Stimulated activated CD8-positive, alpha-beta memory T cell treated with anti-CD3 and anti-CD28 coated beads, Interleukin-15, amount 100 ng/mL, for 1 hour (primary cell): ENCODE measurements at regions not wholly inside any gene's neighbourhood (a gene's known extent, or its start where the extent isn't known, plus 50 kb on each side); places are given as distances from the start of the nearest gene placed in this dataset.
A peak's percentile ranks its signal among the peaks of the same experiment; 100 is the strongest.
"Not testable (repeated sequence)": the region's sequence is repeated elsewhere in the genome, so short reads cannot be mapped to it uniquely, and the experiment has no call there.

Experiments used
- DNase-seq: peaks from one replicate; pipeline ENCODE4 v3.0.0-alpha.2; 2020; ENCODE audit warnings: low read depth

DNA sequence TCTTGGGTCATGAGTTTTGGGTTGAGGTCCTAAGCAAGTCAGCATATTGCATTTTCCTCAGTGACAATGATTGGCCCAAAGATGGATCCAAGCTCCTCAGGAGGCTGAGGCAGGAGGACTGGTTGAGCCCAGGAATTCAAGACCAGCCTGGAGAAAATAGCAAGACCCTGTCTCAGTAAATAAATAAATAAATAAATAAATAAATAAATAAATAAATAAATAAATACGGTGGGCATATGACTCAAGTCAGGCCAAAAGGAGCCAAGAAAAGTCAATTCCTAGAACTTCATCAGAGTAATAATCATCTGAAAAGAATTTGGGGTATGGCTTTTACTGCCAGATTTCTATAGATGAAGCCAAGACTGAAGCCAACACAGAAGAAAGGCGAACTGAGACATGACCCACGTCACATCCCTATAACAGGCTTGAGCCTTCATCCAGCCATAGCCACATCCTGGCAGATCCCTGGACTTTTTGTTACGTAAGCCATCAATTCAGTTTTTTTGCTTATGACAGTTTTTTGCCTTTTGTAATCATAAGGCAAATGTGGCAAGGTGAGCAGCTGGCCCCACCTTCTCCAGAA lies 88.5 kb upstream of the NFASC start:
- no peak for DNase-seq

DNA sequence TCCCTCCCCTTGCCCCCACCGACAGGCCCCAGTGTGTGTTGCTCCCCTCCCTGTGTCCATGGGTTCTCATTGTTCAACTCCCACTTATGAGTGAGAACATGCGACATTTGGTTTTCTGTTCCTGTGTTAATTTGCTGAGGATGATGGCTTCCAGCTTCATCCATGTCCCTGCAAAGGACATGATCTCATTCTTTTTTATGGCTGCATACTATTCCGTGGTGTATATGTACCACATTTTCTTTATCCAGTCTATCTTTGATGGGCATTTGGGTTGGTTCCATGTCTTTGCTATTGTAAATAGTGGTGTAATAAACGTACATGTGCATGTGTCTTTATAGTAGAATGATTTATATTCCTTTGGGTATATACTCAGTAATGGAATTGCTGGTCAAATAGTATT lies 85.6 kb upstream of the NFASC start:
- DNase-seq: not testable (repeated sequence)

DNA sequence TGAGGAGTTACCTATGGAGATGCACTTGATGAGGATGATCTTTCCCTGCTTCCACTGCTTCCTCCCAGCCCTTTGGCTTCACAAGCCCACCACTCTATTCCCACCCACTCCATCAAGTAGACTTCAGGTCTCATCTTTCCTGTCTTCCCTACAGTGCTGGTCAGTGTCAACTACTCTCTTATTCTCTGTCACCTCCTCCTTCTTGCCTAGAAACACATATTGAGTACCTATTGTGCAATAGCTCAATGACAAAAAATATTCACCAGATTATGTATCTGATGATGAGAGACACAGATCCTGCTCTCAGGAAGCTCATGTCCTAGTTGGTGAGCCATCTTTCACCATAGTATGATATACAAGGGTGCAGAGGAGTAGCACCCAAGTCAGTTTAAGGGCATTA lies 82.2 kb upstream of the NFASC start:
- no peak for DNase-seq

DNA sequence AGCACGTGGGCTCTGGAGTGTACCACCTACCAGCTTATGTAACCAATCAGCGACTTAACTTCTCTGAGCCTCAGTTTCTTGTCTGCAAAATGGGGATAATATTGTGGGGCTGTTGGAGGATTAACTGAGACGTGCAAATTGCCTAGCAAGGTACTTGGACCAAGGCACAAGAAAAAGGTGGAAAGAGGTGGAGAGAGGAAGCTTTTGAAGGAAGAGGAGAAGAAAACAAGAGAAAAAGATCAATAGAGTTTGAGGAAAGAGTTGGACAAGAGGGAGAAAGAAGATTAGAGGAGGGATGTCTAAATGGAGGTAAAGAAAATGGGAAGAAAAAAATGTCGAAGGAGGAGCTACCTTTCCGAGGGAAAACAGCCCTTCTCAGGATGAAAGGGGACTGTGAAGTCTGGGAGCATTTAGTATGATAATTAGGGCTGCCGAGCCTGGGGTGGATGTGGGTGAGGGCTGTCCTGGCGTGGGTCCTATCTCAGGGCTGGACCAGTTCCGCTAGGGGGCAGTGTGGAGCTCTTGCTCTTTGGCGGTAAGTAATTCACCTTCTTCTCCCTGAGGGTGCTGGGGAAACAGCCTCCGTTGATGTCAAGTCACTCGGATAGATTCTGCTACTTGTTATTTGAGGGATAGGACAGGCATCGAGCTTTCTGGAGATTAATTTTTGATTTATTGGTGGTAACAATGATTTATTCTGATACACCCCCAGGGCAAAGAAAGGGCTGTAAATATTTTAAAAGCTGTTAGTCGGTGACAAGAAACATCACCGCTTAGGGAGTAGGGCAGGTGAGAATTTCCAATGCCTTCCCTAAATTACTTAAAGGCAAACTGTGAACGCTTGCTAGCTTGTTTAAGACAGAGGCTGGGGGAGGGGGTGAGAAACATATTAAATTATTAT lies 79.0 kb upstream of the NFASC start:
- DNase-seq: peak; percentile 73

DNA sequence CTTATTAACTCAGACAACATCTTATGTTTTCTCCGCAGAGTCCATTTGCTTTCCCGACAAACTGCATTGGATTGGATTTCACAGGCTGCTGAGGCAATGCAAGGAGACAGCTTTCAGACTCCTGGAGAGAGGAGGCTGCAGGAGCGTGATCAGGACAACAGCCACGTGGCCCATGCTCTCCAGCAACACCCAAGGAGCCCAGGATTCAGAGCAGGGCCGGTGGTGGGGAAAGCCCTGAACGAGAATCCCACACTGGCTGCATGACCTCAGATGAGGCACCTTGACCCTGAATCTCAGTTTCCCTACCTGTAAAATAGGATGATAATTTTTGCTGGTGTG lies 78.3 kb upstream of the NFASC start:
- DNase-seq: no peak

DNA sequence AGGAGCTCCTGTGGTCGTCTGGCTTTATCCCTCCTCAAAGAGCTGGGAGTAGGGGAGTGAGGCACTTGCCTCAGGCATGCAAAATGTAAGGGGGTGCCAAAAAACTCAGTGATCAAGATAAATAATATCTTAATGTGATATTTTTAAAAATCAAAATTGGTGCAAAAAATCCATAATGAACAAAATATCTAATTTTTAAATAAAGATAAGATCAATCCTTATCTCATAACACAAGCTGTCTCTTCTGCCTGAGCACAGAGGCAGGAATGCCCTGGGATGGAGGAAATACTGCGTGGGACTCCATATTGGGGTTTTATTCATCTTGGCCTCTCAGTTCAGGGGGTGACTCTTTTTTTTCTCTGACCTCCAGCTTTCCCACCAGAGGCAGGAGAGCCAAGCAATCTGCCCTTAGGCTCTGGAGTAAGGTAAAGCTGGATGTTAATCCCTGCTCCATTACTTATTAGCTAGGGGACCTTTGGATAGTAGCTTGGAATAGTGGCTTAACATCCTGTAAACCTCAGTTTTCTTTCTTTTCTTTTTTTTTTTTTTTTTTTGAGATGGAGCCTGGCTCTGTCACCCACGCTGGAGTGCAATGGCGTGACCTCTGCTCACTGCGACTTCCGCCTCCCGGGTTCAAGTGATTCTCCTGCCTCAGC lies 77.3 kb upstream of the NFASC start:
- no peak for DNase-seq

DNA sequence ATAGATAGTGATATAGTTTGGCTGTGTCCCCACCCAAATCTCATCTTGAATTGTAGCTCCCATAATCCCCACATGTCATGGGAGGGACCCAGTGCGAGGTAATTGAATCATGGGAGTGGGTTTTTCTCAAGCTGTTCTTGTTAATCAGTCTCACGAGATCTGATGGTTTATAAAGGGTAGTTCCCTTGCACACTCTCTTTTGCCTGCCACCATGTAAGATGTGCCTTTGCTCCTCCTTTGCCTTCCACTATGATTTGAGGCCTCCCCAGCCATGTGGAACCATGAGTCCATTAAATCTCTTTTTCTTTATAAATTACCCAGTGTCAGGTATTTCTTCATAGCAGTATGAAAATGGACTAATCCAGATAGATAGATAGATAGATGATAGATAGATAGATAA lies 73.8 kb upstream of the NFASC start:
- DNase-seq: not testable (repeated sequence)

DNA sequence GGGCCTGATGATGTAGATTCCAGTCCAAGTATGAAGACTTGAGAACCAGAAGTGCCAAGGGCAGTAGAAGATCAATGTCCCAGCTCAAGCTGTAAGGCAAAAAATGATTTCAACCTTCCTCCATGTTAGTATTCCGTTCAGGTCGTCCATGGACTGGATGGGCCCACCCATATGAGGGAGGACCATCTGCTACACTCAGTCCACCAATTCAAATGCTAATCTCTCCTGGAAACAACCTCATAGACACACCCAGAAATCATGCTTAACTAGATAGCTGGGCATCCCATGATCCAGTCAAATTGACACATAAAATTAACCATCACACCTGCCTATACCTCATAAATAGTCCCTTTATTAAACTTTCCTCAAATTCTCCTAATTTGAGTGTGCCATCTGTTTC lies 73.3 kb upstream of the NFASC start:
- no peak for DNase-seq

DNA sequence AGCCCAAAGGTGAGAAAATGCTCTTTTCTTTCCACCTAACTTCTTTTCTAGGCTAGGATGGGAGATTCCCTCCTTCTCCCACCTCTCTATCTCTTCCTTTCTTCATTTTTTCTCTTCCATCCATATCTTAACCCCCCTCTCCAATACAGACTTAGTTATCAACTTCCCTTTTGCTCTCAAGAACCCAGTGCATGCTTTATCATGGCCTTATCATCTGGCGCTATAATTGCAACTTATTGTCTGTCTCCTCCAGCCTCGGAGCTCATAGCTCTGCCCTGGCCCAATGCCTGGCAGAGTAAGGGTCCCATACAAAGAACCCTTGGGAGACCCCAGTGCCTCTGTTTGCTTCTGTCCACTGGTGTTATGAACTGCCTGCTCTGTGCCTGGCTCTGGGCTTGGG lies 71.0 kb upstream of the NFASC start:
- DNase-seq: no peak

DNA sequence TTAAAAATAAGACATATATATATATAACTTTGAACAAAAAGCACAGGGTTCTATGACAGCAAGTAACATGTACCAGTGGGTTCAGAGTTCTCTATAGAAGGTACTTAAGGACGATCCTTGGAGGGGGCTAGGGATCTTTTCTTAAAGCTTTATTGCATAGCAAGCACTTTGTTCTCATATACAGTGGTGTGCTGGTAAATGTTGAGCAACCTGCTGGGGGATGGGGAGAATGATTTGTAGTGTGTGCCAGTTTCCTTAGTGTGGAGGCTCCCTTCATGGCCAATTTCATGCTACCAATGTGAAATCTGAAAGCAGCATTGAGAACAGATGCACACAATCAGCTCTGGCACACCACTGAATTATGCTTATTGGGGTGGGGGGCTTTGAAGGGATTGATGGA lies 69.5 kb upstream of the NFASC start:
- DNase-seq: no peak

DNA sequence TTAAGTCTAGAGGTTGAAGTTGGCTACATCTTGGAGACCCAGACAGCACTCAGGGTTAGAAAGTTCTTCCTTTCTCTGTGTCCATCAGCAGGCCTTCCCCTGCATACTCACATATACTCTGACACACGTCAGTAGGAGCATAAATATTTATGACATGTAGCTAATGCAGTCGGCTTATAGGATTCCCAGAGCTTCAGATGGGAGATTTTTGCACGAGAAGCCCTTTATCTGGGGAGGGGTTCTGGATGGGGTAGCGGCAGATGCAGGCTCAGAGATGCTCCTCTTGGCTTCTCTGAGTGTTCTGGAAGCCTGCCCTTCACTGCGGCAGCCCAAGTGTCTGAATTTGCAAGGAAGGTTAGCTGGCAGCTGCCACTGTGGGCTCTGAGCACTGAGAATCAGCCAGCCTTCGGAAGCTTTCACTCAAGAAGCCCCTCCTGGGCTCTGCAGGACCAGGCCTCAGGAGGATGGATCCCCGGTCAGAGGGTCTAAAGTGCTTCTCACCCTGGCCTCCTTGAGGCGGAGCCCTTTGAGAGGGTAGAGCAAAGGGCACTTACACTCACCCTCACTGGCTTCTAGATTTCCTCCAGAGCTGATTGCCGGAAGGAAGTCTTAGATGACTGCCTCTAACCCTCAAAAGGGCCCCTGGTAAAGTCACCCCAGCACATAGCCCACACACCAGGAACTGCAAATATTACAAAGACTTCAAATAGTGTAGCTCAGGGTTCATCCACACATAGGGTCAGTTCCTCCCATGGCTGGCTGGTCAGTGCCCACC lies 68.1 kb upstream of the NFASC start:
- no peak for DNase-seq

DNA sequence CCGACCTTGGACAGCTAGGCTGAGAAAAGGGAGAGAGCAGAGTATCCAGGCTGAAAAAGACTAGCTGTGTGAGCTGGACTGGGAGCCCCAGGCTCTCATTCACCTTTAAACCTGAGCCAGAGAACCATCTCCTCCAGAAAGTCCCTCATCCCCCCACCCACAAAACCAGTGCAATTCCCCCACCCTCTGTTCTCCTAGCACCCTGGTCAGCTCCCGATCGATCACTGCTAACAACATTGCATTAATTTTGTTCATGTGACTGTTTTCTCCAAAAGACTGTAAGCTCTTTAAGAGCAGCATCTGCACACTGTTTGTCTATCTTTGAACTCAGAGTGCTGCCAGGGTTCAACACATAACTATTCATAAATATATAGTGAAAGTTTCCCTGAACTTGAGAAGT lies 67.1 kb upstream of the NFASC start:
- DNase-seq: no peak

DNA sequence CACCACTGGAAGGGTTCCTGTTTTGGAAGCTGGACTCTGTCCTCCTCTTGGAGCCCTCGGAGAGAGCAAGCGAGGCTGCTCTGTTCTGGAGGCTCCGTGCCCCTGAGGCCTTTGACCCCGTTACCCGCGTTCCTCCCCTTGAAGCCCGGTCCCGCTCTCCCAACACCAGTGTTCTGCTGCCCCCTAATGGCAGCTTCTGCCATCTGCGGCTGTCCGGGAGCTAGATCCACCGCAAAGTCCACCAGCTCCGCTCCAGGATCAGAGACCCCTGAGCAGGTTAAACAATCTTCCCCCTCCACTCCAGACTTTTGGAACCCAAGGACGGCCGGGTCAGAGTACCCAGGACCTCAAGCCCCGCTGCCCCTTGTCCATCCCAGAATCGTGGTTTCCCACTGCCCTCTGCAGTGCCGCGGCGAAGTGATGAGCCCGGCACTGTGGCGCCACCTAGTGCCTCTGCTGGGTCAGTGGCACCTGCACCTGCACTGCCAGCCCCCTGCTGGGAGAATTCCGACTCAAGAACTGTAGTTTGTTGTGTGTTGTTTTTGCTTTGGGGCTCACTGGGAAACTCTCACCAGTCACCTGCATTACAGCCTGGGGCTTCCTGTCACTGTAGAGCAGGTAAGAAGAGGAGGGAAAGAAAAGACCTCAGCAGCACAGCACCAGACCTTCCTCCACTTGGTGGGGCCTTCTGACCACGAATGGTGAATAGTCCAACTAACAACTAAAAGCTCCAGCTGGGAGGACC lies 63.5 kb upstream of the NFASC start:
- peak; percentile 62 for DNase-seq

DNA sequence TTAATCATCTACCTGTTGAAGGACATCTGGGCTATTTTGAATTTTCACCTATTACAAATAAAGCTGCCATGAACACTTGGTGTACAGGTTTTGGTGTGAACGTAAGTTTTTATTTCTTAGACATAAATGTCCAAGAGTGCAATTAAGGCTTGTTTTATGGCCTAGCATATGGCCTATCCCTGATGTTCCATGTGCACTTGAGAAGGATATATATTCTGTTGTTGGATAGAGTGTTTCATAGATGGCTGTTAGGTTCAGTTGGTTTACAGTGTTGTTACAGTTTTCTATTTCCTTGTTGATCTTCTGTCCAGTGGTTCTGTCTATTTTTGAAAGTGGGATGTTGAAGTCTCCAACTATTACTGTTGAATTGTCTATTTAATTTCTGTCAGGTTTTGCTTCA lies 61.2 kb upstream of the NFASC start:
- DNase-seq: no peak

DNA sequence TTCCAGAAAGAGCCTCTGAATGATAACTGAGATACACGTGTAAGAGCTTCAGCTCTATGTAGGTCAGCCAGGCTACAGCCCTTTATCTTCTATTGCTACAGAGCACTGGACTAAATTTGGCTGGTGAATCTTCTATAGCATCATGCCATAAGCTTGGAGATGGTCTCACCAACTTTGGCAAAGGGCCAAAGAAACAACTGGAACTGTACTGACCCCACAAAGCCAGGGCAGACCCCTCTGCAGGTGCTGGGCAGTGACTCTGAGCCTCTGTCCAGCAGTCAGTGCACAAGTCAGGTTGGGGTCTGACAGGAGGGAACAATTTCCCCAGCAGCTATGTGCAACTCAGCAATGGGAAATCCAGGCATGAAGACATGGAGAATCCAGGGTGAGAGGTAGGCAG lies 57.8 kb upstream of the NFASC start:
- DNase-seq: no peak

DNA sequence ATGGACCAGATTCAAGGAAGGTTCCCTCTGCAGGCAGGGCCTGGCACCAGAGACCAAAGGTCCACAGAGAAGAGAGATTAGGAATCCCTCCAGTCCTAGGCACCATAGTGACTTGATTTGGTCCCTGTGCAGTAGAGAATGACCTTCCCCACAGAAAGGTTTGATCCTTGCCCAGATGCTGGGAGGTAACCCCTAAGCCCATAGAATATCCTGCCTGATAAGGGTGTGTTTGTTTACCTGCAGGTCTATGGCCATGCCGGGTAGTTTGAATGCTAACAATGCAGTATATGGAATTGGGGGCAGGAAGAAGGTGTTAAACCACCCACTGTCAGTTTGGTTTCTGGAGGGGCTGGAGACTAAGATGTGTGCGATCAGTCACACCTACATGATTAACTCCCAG lies 57.1 kb upstream of the NFASC start:
- no peak for DNase-seq

DNA sequence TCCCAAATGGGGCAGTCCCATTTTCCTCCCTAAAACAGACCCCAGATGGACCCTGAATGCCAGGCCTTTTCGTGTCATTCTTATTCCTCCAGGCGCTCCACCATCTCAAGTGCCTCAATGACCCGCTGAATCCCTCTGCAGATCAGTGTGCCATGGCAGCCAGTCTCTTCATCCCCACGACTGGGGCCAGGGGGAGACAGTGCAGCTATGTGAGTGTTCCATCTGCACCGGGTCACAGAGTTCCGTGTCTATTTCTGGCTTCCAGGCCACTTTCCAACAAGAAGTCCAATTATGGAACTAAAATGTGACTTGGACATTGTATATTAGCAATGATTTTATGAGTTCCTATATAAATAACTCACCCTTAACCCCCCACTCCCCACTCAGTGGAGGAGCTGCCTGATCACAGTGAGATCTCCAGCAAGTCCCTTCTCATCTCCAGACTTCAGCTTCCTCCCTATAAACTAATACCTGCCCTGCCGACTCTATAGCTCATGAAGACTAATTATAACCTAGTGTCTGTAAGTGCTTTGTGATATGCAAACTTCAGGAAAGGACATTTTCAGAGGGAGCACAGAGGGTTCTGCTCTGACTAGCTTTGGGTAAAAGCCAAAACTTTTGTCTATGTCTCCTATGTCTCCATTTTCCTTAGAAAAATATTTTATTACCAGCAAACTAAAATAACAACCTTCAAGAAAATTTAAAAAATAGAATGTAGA lies 56.3 kb upstream of the NFASC start:
- DNase-seq: no peak

DNA sequence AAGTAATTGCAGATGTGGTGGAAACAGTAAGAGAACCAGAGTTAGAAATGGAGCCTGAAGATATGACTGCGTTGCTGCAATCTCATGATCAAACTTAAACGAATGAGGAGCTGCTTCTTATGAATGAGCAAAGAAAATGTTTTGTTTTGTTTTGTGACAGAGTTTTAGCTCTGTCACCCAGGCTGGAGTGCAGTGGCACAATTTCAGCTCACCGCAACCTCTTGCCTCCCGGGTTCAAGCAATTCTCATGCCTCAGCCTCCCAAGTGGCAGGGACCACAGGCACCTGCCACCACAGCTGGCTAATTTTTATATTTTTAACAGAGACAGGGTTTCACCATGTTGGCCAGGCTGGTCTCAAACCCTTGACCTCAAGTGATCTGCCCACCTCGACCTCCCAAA lies 53.3 kb upstream of the NFASC start:
- DNase-seq: no peak

DNA sequence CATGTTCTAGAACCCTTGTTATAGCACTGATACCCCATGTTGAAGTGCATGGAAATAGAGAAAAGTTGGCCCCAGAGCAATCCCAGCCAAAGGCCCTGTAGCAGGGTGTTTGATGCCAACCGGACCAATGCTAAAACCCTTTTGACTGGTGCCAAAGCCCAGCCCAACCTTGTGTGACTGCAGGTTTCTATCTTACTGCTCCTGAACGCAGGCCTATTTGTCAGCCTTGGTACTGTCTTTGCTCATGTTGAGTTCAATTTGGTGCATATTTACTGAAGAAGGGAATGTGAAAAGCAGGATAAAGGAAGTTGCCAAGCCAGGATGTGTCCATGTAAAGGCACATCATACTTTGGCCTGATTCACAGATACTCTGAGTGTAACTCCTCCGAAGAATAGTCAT lies 51.7 kb upstream of the NFASC start:
- DNase-seq: no peak

DNA sequence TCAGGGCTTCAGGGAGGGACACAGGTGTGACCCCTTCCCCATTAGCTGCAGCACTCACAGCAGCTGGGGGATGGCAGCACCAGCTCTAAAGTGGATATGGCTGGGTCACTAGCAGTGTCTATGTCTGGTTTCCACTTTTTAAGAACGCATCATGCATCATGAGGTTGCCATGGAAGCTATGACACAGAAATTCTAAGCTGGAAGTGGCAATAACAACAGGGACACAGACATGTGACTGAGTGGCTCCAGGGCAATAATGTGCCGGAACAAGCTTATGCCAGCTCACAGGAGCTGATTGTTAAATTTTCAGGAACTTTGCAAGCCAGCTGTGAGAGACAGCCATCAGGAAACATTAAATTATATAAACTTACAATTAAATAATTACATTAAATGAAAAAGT lies 51.2 kb upstream of the NFASC start:
- no peak for DNase-seq
